ENCODE measurements at regions not wholly inside any gene's neighbourhood (a gene's known extent, or its start where the extent isn't known, plus 50 kb on each side); places are given as distances from the start of the nearest gene placed in this dataset.

DNA sequence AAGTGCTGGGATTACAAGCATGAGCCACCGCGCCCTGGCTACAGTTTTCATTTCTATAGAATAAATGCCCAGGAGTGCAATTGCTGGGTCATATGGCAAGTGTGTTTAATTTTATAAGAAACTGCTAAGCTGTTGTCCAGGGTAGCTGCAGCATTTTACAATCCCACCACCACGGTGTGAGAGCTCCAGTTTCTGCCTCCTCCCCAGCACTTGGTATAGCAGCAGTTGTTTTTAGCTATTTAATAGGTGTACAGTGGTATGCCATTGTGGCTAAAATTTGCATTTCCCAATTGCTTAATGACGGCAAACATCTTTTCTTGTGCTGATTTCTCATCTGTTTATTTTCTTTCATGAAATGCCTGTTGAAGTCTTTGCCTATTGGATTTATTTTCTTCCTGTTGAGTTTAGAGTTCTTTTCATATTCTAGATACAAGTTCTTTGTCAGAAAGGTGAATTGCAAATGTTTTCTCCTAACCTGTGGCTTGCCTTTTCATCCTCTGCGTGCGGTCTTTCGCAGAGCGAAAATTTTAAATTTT is 100.3 kb downstream of the NDFIP1 start:
- TF ChIP-seq, protein P1, sequence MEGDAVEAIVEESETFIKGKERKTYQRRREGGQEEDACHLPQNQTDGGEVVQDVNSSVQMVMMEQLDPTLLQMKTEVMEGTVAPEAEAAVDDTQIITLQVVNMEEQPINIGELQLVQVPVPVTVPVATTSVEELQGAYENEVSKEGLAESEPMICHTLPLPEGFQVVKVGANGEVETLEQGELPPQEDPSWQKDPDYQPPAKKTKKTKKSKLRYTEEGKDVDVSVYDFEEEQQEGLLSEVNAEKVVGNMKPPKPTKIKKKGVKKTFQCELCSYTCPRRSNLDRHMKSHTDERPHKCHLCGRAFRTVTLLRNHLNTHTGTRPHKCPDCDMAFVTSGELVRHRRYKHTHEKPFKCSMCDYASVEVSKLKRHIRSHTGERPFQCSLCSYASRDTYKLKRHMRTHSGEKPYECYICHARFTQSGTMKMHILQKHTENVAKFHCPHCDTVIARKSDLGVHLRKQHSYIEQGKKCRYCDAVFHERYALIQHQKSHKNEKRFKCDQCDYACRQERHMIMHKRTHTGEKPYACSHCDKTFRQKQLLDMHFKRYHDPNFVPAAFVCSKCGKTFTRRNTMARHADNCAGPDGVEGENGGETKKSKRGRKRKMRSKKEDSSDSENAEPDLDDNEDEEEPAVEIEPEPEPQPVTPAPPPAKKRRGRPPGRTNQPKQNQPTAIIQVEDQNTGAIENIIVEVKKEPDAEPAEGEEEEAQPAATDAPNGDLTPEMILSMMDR (IDR thresholded peaks at IDR 0.05): no peak
- no peak for TF ChIP-seq POLR2A (IDR thresholded peaks at IDR 0.05)

Measured in adrenal gland (tissue), 5 donors.